ENCODE measurements at regions not wholly inside any gene's neighbourhood (a gene's known extent, or its start where the extent isn't known, plus 50 kb on each side); places are given as distances from the start of the nearest gene placed in this dataset.

DNA sequence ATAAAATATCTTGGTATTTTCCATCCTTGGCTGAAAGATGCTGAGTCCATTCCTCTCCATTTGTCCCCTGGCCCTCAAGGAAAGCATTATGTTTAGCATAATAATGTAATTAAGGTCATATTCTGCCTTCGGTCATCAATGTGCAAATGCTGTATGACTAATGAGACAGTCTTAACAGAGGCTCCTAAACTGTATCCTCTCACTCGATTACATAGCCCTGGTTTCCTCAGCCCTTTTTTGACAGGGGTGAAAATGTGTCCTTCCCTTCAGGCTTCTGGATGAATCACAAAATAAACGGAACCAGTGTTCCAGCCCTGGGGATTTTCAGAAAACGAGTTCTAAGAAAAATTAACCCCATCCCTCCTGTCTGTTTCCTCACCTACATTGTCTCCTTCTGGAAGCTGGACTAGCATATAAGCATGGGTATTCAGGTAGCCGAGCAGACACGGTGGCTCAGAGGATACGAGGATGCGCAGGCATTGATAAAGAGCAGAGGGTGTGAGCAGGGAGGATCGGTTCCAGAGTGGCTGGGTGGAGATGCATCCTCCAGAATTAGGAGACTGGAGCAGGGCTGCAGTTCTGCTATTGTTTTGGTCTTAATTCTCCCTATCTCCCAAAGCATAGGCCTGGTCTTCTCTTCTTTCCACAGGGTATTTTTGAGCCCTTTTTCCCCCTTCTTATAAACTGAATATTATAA lies 742.9 kb downstream of the TLR4 start:
- intact Hi-C loops (cut with micrococcal nuclease) = no loop called here
- H3K4me1 Mint-ChIP-seq (ENCODE audit: low read depth) = no peaks in the 10 kb centered on the region

GRCh38 chr9:118449554-118449953 lies 745.4 kb downstream of the TLR4 start:
- Mint-ChIP-seq H3K4me3 (no peak overlapping the region), H3K36me3 (ENCODE audit: low read depth) (no peaks in the 10 kb centered on the region), H3K27me3 (ENCODE audit: insufficient read depth) (no peaks in the 10 kb centered on the region), H3K9me3 (no peaks in the 10 kb centered on the region), H3K4me1 (ENCODE audit: low read depth) (no peaks in the 10 kb centered on the region), H3K27ac (no peak overlapping the region)
- intact Hi-C loops (cut with micrococcal nuclease) = no loop called here
- no peak for DNase-seq (ENCODE audit: low spot score)

More for the DNA sequence above, 742.9 kb downstream of the TLR4 start:
- Mint-ChIP-seq H3K36me3 (ENCODE audit: low read depth) (no peaks in the 10 kb centered on the region), H3K9me3 (no peaks in the 10 kb centered on the region), H3K27ac (no peak overlapping the region), H3K4me3 (no peak overlapping the region), H3K27me3 (ENCODE audit: insufficient read depth) (no peaks in the 10 kb centered on the region)
- no peak for DNase-seq (ENCODE audit: low spot score)

DNA sequence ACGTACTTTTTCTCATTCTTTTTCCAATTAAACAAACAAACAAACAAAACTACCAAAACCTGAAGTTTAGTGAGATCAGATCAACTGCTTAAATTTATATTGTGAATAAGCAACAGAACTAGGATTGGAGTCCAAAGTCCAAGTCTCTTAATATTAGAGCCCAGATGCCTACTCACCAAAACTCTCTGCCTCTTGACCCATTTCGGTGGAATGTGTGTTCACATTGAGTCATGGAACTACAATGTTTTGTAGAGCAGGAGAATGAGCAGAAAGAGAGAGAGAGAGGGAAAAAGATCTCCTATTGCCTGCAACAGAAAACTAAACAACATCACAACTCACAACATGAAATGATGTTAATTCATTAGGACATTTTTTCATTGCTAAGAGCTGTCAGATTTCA lies 751.1 kb downstream of the TLR4 start:
- no peak overlapping the region for H3K4me3 Mint-ChIP-seq
- H3K36me3 Mint-ChIP-seq (ENCODE audit: low read depth) = no peaks in the 10 kb centered on the region
- intact Hi-C loops (cut with micrococcal nuclease) = no loop called here
- H3K9me3 Mint-ChIP-seq = no peaks in the 10 kb centered on the region
- H3K4me1 Mint-ChIP-seq (ENCODE audit: low read depth) = no peaks in the 10 kb centered on the region
- no peak for DNase-seq (ENCODE audit: low spot score)
- H3K27me3 Mint-ChIP-seq (ENCODE audit: insufficient read depth) = no peaks in the 10 kb centered on the region
- no peak overlapping the region for H3K27ac Mint-ChIP-seq

- intact Hi-C loops (cut with micrococcal nuclease) = no loop called here
- Mint-ChIP-seq H3K36me3 (ENCODE audit: low read depth) (no peaks in the 10 kb centered on the region), H3K27me3 (ENCODE audit: insufficient read depth) (no peaks in the 10 kb centered on the region), H3K4me1 (ENCODE audit: low read depth) (no peaks in the 10 kb centered on the region), H3K9me3 (no peaks in the 10 kb centered on the region), H3K27ac (no peak overlapping the region), H3K4me3 (no peak overlapping the region)
- no peak for DNase-seq (ENCODE audit: low spot score)
Observed at GRCh38 chr9:118455788-118456187, 751.6 kb downstream of the TLR4 start.

- no peak overlapping the region for H3K27ac Mint-ChIP-seq
- H3K4me1 Mint-ChIP-seq (ENCODE audit: low read depth) = no peaks in the 10 kb centered on the region
- no peak for DNase-seq (ENCODE audit: low spot score)
- H3K36me3 Mint-ChIP-seq (ENCODE audit: low read depth) = no peaks in the 10 kb centered on the region
- no peaks in the 10 kb centered on the region for H3K9me3 Mint-ChIP-seq
- H3K4me3 Mint-ChIP-seq = no peak overlapping the region
- no peaks in the 10 kb centered on the region for H3K27me3 Mint-ChIP-seq (ENCODE audit: insufficient read depth)
- intact Hi-C loops (cut with micrococcal nuclease) = no loop called here
Observed at GRCh38 chr9:118457171-118458000, 753.2 kb downstream of the TLR4 start.

DNA sequence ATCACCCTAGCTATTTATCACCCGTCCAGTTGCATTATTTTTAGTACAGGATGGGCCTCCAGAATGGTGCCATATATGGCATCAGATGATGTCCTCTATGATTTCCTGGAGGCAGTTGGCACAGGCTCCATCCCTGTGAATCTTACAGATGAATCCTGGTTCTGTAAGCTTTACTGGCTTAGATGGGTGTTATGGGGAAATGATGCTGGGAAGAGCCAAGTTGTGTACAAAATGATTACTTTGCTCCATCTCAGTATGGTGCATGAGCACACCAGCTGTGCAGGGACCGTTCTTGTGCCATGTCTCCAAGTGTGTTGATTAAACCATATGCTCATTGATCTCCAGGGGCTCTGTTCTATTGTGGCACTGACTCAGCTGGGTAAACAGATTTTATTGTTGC lies 755.7 kb downstream of the TLR4 start:
- intact Hi-C loops (cut with micrococcal nuclease) = no loop called here
- H3K36me3 Mint-ChIP-seq (ENCODE audit: low read depth) = no peaks in the 10 kb centered on the region
- no peaks in the 10 kb centered on the region for H3K4me1 Mint-ChIP-seq (ENCODE audit: low read depth)
- no peak overlapping the region for H3K27ac Mint-ChIP-seq
- no peak for DNase-seq (ENCODE audit: low spot score)
- H3K4me3 Mint-ChIP-seq = no peak overlapping the region
- H3K27me3 Mint-ChIP-seq (ENCODE audit: insufficient read depth) = no peaks in the 10 kb centered on the region
- H3K9me3 Mint-ChIP-seq = no peaks in the 10 kb centered on the region

DNA sequence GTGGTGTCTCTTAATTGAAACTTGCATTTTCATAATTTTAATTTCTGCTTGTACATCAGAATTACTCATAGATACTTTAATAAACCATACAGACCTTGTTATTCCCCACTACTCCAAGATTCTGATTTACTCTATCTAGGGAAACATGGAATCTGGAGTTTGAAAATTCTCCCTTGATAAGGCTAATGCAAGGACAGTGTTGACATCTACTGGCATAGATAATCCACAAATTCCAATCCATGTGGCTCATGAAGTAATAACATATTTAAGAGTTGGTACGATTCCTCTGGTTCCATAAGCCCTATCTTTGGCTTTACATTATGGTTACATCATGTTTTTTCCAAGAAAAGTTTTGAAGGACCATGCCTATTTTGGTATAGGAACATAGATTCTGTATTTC lies 759.2 kb downstream of the TLR4 start:
- no peaks in the 10 kb centered on the region for H3K36me3 Mint-ChIP-seq (ENCODE audit: low read depth)
- DNase-seq (ENCODE audit: low spot score) = no peak
- H3K27ac Mint-ChIP-seq = no peak overlapping the region
- H3K9me3 Mint-ChIP-seq = no peaks in the 10 kb centered on the region
- no peaks in the 10 kb centered on the region for H3K27me3 Mint-ChIP-seq (ENCODE audit: insufficient read depth)
- intact Hi-C loops (cut with micrococcal nuclease) = no loop called here
- H3K4me1 Mint-ChIP-seq (ENCODE audit: low read depth) = no peaks in the 10 kb centered on the region
- no peak overlapping the region for H3K4me3 Mint-ChIP-seq

DNA sequence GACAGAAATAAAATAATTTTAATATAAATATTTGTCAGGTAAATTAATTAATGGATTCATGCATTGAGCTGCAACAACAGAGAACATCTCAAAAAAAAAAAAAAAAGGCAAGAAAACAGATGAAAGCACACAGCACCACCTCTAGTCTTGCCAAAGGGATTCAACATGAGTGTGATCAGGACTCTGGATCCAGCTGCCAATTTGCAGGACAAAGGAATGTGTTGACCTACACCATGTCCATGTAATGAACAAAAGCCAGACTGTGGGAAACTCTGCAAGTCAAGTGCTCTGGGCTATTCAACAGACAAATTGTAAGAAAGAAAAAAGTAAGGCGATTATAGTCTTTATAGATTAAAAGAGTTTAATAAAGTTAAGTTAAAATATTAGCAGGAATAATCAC lies 769.3 kb downstream of the TLR4 start:
- Mint-ChIP-seq H3K27me3 (ENCODE audit: insufficient read depth) (no peaks in the 10 kb centered on the region), H3K36me3 (ENCODE audit: low read depth) (no peaks in the 10 kb centered on the region), H3K9me3 (no peaks in the 10 kb centered on the region), H3K4me3 (no peak overlapping the region), H3K27ac (no peak overlapping the region), H3K4me1 (ENCODE audit: low read depth) (no peaks in the 10 kb centered on the region)
- DNase-seq (ENCODE audit: low spot score) = no peak
- intact Hi-C loops (cut with micrococcal nuclease) = no loop called here

DNA sequence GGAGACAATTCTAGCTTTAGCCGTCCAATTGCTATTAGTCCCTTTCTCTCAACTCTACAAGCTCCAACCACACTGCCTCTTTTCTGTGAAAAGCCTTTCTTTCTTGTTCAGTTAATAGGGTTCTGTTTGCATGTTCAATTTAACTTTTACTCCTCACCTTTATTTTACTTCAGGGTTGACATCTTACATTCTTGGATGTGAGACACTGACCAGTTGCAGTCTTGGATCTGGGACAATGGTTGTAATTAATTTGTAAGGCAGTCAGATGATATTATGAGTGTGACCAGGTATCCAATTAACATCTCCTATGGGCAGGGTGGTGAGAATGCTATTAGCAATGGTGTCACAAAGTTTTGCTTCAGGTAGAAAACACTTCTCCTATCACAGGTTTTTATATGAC lies 774.5 kb downstream of the TLR4 start:
- Mint-ChIP-seq H3K27ac (no peak overlapping the region), H3K36me3 (ENCODE audit: low read depth) (no peaks in the 10 kb centered on the region), H3K27me3 (ENCODE audit: insufficient read depth) (no peaks in the 10 kb centered on the region), H3K9me3 (no peaks in the 10 kb centered on the region), H3K4me1 (ENCODE audit: low read depth) (no peaks in the 10 kb centered on the region), H3K4me3 (no peak overlapping the region)
- DNase-seq (ENCODE audit: low spot score) = no peak
- intact Hi-C loops (cut with micrococcal nuclease) = no loop called here

DNA sequence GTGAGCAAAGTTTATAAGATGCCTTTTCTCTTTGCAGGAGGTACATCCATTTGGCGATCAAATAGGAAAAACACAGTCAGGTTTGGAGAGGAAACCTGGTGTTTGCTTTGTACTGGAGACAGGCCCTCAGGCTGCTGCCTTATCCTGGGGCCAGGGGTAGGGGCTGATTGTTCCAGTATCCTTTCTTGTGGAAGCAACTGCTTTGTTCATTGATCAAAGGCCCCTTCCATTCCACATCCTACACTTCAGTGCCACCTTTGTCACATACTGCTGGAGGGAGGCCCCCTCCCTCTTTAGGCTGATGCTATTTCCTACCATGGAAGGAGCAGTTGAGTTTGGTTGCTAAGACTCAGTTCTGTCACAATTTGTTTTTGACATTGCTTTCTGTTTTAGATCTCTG lies 778.1 kb downstream of the TLR4 start:
- Mint-ChIP-seq H3K36me3 (ENCODE audit: low read depth) (no peaks in the 10 kb centered on the region), H3K4me3 (no peak overlapping the region), H3K27ac (no peak overlapping the region), H3K27me3 (ENCODE audit: insufficient read depth) (no peaks in the 10 kb centered on the region), H3K9me3 (no peaks in the 10 kb centered on the region), H3K4me1 (ENCODE audit: low read depth) (no peaks in the 10 kb centered on the region)
- DNase-seq (ENCODE audit: low spot score) = no peak
- intact Hi-C loops (cut with micrococcal nuclease) = no loop called here

DNA sequence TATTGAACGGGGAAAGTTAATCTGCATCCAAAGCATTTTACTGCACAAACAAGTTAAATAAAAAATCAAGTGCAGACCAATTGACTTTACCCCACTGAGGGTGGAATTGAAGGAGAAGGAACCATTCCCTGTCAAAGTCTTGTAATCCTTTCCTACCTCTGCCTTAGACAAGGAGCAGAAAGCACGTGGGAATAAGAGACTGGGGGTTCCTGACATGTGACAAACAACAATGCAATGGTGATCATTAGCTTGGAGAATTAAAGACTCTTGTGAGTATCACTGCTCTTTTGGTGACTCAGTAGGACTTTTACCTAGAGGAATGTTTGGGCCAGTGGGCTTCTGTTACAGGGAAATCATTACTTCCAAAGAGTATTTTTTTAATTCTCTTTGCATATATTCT lies 779.5 kb downstream of the TLR4 start:
- no peaks in the 10 kb centered on the region for H3K4me1 Mint-ChIP-seq (ENCODE audit: low read depth)
- H3K4me3 Mint-ChIP-seq = no peak overlapping the region
- no peaks in the 10 kb centered on the region for H3K9me3 Mint-ChIP-seq
- no peak for DNase-seq (ENCODE audit: low spot score)
- H3K27me3 Mint-ChIP-seq (ENCODE audit: insufficient read depth) = no peaks in the 10 kb centered on the region
- intact Hi-C loops (cut with micrococcal nuclease) = no loop called here
- no peak overlapping the region for H3K27ac Mint-ChIP-seq
- no peaks in the 10 kb centered on the region for H3K36me3 Mint-ChIP-seq (ENCODE audit: low read depth)

DNA sequence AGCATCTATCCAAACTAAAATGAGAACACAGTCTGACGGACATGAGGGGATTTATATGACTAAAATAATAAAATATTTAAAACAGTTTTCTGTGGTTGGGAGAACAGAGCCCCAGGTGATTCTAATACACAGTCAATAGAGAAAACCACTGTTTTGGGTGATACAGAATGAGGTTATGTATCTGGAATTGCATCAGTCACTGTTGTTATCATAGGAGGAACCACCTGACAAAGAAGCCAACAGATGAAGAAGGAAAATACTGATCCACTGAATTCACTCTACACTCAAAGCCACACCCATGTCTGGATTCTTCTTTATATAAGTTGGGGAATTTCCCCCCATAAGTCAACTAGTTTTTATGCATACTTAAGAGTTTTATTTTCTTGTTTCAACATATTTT lies 799.0 kb downstream of the TLR4 start:
- Mint-ChIP-seq H3K27ac (no peak overlapping the region), H3K36me3 (ENCODE audit: low read depth) (no peaks in the 10 kb centered on the region), H3K4me1 (ENCODE audit: low read depth) (no peaks in the 10 kb centered on the region), H3K9me3 (peaks cover 16% of the 10 kb centered on the region), H3K4me3 (no peak overlapping the region), H3K27me3 (ENCODE audit: insufficient read depth) (no peaks in the 10 kb centered on the region)
- no peak for DNase-seq (ENCODE audit: low spot score)
- intact Hi-C loops (cut with micrococcal nuclease) = no loop called here

- no peak overlapping the region for H3K4me3 Mint-ChIP-seq
- no peaks in the 10 kb centered on the region for H3K27me3 Mint-ChIP-seq (ENCODE audit: insufficient read depth)
- H3K27ac Mint-ChIP-seq = no peak overlapping the region
- H3K36me3 Mint-ChIP-seq (ENCODE audit: low read depth) = no peaks in the 10 kb centered on the region
- DNase-seq (ENCODE audit: low spot score) = no peak
- H3K9me3 Mint-ChIP-seq = peaks cover 5% of the 10 kb centered on the region
- H3K4me1 Mint-ChIP-seq (ENCODE audit: low read depth) = no peaks in the 10 kb centered on the region
- intact Hi-C loops (cut with micrococcal nuclease) = no loop called here
Observed at GRCh38 chr9:118510711-118511110, 806.5 kb downstream of the TLR4 start.

Data from activated T-helper 1 cell treated with anti-CD3 and anti-CD28 coated beads, Interleukin-12 subunit alpha, Interleukin-12 subunit beta, Interleukin-2, Interleukin-4 antibody, amounts not matched to agents 30 ng/mL and 10 ng/mL and 1 ng/mL, durations not matched to agents 14 hours and 24 hours and 36 hours (primary cell).